ENCODE measurements at regions not wholly inside any gene's neighbourhood (a gene's known extent, or its start where the extent isn't known, plus 50 kb on each side); places are given as distances from the start of the nearest gene placed in this dataset.

DNA sequence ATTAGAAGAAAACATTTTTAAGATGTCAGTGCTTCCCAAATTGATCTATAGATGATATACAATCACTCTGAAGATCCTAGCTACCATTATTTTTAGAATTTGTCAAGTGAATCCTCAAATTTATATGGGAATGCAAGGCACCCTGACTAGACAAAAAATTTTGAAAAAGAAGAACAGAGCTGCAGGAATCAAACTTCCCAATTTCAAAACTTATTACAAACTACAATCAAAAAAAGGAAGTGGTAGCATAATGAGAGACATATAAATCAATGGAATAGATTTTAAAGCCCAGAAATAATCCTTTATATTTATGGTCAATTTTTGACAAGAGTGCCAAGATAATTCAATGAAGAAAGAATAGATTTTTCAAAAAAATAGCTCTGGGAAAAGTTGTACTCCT, 198.3 kb upstream of the KCNJ16 start:
- peaks cover 17% of the 10 kb centered on the region; the same call in 1 of the 2 replicates for H3K9me3 ChIP-seq (ENCODE audit: insufficient read depth, low read length)
- H3K9ac ChIP-seq (ENCODE audit: low read length): no peak overlapping the region
- H3K36me3 ChIP-seq (replicated peaks; ENCODE audit: low read depth, low read length): peaks cover 11% of the 10 kb centered on the region
- no peaks in the 10 kb centered on the region for H3K79me2 ChIP-seq (ENCODE audit: low read length)
- H3K4me1 ChIP-seq (ENCODE audit: low read length): peaks cover 20% of the 10 kb centered on the region
- H4K20me1 ChIP-seq (ENCODE audit: insufficient read depth, low read length): no peaks in the 10 kb centered on the region
- H2AFZ ChIP-seq (ENCODE audit: low read depth, low read length): no peak overlapping the region
- no peak overlapping the region for H3K27ac ChIP-seq (ENCODE audit: low read length)
- no peak overlapping the region for H3K4me2 ChIP-seq (ENCODE audit: low read length)
- H3K4me3 ChIP-seq (ENCODE audit: low read length): no peak overlapping the region
- TF ChIP-seq EZH2phosphoT487 (IDR thresholded peaks at IDR 0.05; ENCODE audit: low read depth): no peak
- TF ChIP-seq, protein P1, sequence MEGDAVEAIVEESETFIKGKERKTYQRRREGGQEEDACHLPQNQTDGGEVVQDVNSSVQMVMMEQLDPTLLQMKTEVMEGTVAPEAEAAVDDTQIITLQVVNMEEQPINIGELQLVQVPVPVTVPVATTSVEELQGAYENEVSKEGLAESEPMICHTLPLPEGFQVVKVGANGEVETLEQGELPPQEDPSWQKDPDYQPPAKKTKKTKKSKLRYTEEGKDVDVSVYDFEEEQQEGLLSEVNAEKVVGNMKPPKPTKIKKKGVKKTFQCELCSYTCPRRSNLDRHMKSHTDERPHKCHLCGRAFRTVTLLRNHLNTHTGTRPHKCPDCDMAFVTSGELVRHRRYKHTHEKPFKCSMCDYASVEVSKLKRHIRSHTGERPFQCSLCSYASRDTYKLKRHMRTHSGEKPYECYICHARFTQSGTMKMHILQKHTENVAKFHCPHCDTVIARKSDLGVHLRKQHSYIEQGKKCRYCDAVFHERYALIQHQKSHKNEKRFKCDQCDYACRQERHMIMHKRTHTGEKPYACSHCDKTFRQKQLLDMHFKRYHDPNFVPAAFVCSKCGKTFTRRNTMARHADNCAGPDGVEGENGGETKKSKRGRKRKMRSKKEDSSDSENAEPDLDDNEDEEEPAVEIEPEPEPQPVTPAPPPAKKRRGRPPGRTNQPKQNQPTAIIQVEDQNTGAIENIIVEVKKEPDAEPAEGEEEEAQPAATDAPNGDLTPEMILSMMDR (IDR thresholded peaks at IDR 0.05; ENCODE audit: low read depth, low read length): no peak
- H3K27me3 ChIP-seq (ENCODE audit: low read depth, low read length): no peaks in the 10 kb centered on the region

DNA sequence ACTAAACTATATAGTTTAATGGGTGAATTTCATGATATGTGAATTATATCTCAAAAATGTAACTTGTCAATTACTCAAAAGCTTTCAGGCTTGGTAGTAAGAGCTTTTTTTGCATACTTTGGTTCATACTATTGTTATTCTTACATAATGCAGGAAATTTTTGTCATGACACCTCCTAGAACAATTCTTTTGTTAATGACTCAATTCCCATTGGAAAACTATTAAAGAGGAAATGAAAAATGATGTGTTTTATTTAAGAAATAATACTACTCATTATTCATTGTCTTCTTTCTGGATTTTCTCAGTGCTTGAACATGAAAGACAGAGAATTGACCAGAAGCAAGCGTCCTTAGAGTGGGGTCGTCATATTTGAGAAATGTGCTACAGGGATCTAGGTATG, 196.4 kb upstream of the KCNJ16 start:
- peaks cover 11% of the 10 kb centered on the region for H3K36me3 ChIP-seq (replicated peaks; ENCODE audit: low read depth, low read length)
- no peak overlapping the region for H3K4me2 ChIP-seq (ENCODE audit: low read length)
- H3K4me1 ChIP-seq (ENCODE audit: low read length): peaks cover 20% of the 10 kb centered on the region
- H2AFZ ChIP-seq (ENCODE audit: low read depth, low read length): no peak overlapping the region
- H3K27ac ChIP-seq (ENCODE audit: low read length): no peak overlapping the region
- no peak for TF ChIP-seq EZH2phosphoT487 (IDR thresholded peaks at IDR 0.05; ENCODE audit: low read depth)
- TF ChIP-seq, protein P1 (IDR thresholded peaks at IDR 0.05; ENCODE audit: low read depth, low read length): no peak
- no peaks in the 10 kb centered on the region for H3K79me2 ChIP-seq (ENCODE audit: low read length)
- H3K27me3 ChIP-seq (ENCODE audit: low read depth, low read length): no peaks in the 10 kb centered on the region
- H3K9me3 ChIP-seq (ENCODE audit: insufficient read depth, low read length): peaks cover 17% of the 10 kb centered on the region; the same call in 1 of the 2 replicates
- no peak overlapping the region for H3K9ac ChIP-seq (ENCODE audit: low read length)
- no peaks in the 10 kb centered on the region for H4K20me1 ChIP-seq (ENCODE audit: insufficient read depth, low read length)
- no peak overlapping the region for H3K4me3 ChIP-seq (ENCODE audit: low read length)

DNA sequence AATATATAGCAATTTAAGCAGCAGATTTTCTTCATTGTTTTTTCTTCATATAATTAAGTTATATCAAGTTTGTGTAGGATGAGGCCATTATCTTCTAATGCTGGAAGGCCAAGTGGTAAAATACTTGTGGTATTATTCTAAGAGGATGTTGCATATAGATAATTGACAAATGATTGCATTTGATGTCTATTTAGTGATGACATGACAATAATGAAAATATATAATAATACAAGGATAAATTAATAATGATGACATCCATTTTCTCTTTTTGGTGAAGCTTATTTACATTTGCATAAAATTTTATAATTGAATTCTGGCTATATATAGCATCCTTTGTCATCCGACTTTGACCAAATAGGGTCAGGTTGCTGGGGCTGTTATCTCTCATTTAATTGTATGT, 195.4 kb upstream of the KCNJ16 start:
- Histone ChIP-seq H3K79me2 (ENCODE audit: low read length) (no peaks in the 10 kb centered on the region), H3K4me3 (ENCODE audit: low read length) (no peak overlapping the region), H3K27me3 (ENCODE audit: low read depth, low read length) (no peaks in the 10 kb centered on the region), H3K36me3 (replicated peaks; ENCODE audit: low read depth, low read length) (peaks cover 11% of the 10 kb centered on the region), H2AFZ (ENCODE audit: low read depth, low read length) (no peak overlapping the region), H3K9ac (ENCODE audit: low read length) (no peak overlapping the region), H3K4me2 (ENCODE audit: low read length) (no peak overlapping the region), H3K4me1 (ENCODE audit: low read length) (peaks cover 16% of the 10 kb centered on the region), H3K27ac (ENCODE audit: low read length) (no peak overlapping the region), H3K9me3 (ENCODE audit: insufficient read depth, low read length) (peaks cover 17% of the 10 kb centered on the region; the same call in 1 of the 2 replicates), H4K20me1 (ENCODE audit: insufficient read depth, low read length) (no peaks in the 10 kb centered on the region)
- TF ChIP-seq EZH2phosphoT487 (IDR thresholded peaks at IDR 0.05; ENCODE audit: low read depth): no peak
- TF ChIP-seq, protein P1 (IDR thresholded peaks at IDR 0.05; ENCODE audit: low read depth, low read length): no peak

DNA sequence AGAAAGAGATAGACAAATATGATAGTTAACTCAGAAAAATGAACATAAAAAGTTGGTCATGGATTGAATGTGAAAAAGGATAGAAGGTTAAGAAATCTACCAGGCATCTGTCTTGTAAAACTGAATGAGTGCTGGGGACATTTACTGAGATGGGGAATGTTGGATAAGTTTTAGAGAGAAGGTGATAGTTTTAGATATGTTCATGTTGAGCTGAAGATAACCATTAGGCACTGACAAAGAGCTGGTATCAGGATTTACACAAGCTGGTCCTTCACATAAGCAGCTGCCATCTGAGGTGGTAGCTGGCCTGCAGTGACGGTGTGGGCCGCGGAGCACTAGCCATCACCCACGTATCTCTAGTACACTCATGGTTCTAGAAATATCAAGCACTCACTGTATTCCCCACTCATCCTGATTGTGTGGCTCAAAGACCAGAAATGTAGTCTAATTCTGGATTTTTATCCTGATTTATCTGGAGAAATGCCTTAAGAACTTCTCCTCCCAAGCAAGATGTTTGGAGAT, 194.4 kb upstream of the KCNJ16 start:
- no peaks in the 10 kb centered on the region for H3K79me2 ChIP-seq (ENCODE audit: low read length)
- no peak overlapping the region for H3K9ac ChIP-seq (ENCODE audit: low read length)
- H3K4me2 ChIP-seq (ENCODE audit: low read length): no peak overlapping the region
- TF ChIP-seq, protein P1 (IDR thresholded peaks at IDR 0.05; ENCODE audit: low read depth, low read length): no peak
- no peak for TF ChIP-seq EZH2phosphoT487 (IDR thresholded peaks at IDR 0.05; ENCODE audit: low read depth)
- H3K9me3 ChIP-seq (ENCODE audit: insufficient read depth, low read length): peaks cover 17% of the 10 kb centered on the region; the same call in 1 of the 2 replicates
- peaks cover 16% of the 10 kb centered on the region for H3K4me1 ChIP-seq (ENCODE audit: low read length)
- H3K4me3 ChIP-seq (ENCODE audit: low read length): no peak overlapping the region
- H4K20me1 ChIP-seq (ENCODE audit: insufficient read depth, low read length): no peaks in the 10 kb centered on the region
- H2AFZ ChIP-seq (ENCODE audit: low read depth, low read length): no peak overlapping the region
- H3K27me3 ChIP-seq (ENCODE audit: low read depth, low read length): no peaks in the 10 kb centered on the region
- no peak overlapping the region for H3K27ac ChIP-seq (ENCODE audit: low read length)
- peaks cover 11% of the 10 kb centered on the region for H3K36me3 ChIP-seq (replicated peaks; ENCODE audit: low read depth, low read length)
